Hepatic stellate cell (primary cell): ENCODE measurements at regions not wholly inside any gene's neighbourhood (a gene's known extent, or its start where the extent isn't known, plus 50 kb on each side); places are given as distances from the start of the nearest gene placed in this dataset.
"Not testable (repeated sequence)": the region's sequence is repeated elsewhere in the genome, so short reads cannot be mapped to it uniquely, and the experiment has no call there.

Experiments used
- DNase-seq: peaks from one replicate; pipeline ENCODE4 v3.0.0; 2011; ENCODE audit warnings: low spot score

DNA sequence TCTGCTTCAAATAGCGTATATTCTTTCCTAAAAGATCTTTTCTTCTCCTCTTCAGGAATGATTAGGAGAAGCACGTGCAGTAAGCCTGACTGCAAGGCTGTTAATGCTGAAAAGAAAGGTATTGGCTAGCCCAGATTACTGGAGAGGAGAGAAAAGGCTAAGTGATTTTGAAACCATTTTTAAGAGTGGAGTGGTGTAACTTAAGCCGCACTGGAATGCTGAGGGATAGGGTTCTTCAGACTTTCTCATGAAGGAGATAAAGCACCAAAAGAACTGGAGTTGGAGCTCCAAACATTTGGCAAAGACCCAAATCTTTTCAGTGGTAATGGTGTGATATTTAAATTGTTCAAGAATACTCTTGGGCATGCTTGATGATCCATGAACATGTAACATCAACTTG is 388.3 kb downstream of the COG6 start:
- no peak for DNase-seq

DNA sequence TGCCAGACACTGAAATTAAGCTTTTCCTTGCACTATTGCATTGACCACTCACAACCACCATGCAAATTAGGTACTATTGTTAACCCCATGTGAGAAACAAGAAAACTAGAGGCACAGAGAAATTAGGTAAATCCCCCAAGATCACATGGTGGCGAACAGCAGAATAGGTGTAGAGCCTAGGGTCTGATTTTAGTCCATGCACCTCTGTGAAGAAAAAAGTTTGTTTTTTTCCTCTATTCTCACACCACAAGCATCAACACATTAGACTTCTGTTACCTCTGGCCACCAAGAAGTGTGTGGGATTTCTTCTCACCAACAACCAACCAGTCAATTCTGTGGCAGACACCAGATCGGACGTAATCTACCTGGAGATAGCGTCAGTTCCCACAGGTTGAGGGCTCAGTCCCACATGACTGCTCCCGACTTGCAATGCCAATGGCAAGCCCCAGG is 391.9 kb downstream of the COG6 start:
- DNase-seq, result no peak

DNA sequence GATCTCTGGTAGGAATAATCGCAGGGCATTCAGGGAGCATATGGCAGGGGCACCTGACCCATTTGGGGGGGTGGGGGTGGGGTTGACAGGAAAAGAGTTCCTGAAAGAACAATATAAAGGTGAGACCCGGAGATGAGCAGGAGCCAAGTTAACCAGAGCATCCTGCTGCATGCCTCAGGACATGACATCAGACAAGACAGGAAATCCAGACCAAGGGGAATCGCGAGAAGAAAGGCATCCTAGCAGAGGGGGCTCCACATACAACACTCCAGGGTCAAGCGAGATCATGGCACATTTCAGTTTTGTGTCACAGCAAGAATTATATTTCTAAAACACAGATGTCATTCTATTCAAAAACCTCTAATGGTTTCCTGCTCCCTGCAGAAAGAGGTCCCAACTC is 393.1 kb downstream of the COG6 start:
- DNase-seq, result no peak

DNA sequence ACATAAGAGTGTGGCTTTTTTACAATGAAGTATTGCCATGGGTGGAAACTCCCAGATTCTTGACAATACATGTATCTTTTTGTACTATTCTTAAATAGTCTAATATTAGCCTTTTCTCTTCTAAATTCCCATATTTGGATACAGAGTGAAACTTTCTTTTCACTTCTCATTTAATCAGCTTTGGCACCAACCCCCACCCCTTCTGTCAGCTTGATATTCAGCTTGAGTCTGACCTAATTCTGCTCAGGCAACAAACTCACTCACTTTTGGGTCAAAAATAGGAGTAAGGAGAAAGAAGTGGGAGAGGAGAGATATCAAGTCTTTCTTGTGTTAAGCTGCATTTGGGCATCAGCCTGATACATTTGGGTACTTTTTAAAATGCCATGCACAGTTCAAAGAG is 397.5 kb downstream of the COG6 start:
- no peak for DNase-seq

DNA sequence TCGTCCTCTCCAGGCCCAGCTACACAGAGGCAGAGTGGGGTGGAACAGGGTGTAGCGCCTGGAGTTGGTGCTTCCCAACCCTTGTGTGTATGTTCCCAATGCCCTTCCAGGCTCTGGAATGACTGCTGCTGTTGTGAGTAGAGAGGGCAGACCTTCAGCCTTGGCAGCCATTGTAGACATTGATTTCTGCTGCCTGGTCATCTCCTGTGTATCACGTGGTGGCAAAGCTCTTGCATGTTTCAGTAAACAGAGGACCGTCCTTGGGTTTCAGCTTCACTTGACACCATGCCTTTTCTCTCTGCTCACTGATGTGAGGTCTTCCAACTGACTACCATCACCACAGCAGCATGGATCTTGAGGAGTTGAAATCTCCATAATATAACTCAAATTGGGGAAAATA is 397.9 kb downstream of the COG6 start:
- no peak for DNase-seq

DNA sequence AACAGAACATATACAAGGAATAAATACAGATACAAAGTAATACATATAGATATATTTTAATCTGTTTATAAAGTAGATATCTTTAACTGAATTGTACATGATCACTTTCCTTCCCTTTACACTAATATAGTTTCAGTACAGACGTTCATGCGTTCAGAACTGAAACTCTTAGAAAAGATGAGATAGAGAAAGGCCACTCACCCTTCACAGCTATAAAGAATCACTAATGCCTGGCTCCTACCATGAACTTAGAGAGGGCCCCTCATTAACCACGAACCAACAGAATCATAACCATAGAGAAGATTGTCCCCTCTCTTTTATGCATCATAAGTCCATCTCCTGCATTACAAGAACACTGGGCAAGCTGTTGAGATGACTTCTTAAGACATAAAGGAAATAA is 399.0 kb downstream of the COG6 start:
- not testable (repeated sequence) for DNase-seq

DNA sequence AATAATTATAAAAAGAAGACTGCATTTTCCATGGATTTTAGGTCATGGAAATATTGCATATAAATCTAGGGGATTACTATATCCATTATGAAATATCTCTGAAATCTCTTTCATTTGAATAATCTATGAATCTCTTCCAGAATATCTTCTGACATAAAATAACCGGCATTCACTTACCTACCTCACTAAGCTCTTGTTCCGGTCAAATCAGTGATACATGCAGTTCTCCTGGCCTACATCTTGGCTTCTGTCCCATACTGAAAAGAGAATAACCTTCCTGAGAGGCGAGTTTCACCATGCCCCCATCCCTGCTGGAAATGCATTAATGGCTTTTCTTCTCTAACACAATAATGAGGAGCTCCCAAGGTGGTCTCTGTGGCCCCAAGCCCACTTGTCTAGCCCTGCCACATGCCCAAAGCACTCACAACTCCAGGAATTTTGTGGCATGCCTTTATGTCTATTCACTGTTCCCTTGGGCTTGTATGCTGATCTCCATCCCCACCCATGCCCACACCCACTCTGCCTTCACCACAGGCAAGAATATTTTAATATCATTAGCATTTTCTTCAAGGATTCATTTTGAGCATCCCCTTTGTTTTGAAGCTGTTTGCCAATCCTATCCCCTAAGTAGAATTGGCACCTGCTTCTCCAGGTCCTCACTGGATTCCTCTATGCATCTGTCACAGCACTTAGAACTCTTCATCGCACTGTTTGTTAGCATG is 401.6 kb downstream of the COG6 start:
- no peak for DNase-seq

DNA sequence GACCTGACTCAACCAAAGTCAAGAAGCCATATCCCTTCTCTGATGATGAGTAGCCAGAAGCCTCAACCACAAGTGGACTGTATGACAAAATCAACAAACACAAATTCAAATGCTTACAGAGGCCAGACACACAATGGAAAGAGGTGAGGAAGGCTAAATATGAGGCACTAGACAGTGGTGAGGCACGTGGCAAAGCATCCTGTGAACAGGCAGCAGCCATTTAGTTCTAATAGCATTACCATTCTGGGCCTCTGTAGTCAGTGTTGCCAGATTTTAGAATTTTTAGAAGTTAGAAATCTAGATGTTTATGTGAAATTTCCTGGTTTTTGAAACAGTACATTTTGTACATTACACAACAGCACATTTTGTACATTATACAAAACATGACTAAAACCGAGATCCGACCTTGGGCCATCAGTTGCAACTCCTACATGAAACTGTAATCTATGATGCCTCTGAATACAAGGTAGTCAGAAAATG is 403.3 kb downstream of the COG6 start:
- DNase-seq, result no peak

DNA sequence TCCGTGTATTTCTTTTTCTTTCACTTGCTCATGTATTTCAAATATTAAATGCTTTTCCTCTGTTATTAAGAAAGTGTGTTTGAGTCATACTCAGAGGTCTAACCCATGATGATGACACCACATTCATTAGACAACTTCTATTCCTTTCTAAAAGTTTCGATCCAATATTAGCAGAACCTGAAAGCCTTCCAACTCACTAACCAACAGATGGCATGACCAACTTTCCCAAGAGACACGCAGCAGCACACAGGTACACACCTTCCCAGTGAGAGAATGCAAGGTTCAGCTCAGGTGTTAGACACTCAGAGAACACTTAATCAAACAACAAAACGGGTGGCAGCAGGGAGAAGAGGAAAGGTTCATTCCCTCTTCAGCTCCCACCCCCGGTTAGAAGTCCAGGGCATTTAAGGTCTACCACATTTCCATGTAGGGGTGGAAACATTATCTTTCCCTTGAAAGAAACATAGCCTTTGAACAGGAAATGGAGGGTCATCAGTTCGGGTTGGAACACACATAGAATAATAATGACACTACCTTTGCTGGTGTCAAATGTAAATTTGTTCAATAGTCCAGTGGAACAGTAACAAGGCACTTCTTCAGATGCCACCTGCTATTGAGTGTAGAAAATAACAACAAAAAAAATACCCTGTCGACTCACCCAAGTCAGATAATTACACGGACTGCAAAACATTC is 404.2 kb downstream of the COG6 start:
- DNase-seq, result no peak

DNA sequence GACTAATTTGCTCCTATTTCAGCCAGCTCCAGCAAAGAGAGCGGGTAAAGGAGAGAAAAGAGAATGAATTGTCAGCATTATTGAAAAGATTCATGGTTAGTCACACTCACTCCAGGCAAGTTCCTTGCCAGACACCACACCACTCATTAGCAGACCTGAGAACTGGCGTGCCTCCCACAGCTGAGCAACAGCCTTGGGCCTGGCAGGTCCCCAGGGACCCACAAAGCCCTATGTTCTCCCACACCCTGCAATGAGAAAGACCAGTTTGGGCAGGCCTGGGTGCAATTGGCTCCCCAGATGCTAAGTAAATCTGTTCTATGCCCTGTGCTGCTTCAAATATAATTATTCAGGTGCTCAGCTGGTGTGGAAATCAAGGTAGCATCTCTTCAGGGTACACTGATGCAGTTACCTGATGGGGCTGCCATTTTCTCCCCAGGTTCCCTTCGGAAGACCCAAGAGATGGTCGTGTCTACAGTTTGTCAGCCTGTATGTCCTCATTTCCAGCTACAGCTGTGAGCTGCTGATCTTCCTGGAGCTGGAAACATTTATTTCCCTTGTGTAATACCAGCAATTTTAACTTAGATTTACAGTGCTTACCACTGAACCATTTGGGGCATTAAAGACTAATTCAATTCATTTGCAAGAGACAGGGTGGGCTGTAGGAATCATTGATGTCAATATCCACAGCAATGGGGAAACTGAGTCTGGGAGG is 405.0 kb downstream of the COG6 start:
- no peak for DNase-seq

DNA sequence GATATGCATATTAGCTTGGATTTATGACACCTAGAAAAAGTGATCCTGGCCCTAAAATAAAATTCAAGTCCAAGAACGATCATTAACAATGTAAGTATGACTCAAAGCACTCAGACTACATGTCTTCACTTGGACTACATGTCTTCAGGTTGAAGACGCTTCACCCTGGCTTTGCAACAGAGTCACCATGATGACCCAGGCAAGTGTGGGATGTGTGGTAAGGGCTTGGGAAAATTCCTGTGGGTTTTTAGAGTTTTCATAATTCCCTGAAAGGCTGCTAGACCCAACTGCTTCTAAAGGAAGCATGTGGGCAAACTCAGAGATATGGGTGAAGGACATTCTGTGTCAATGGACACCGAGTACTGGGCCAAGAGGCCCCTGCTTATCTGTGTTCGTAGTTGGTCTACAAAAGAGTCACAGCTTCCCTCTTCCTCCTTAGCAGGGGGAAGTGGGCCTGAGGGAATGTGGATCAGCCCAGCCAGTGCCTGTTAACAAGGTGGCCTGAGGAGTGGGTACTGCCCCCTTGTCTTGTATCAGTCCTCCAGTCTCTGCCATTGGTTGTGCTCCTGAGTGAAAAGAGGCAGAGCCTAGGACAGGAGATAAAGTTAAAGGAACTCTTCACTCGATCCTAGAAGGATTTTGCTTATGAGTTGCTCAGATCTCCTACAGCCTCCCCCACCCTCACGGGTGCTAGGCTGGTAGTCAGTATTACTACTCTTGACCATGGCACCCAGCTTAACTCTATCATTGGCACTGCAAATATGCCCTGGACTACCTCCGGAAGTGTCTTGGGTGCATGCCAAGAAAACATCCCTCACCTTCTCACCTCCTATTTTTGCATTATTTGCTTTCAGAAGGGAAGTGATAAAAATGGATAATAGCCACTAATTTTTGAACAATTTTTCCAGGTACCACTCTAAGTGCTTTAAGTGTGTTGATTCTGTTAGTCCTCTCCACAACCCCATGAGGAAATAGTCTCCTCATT is 406.3 kb downstream of the COG6 start:
- no peak for DNase-seq

DNA sequence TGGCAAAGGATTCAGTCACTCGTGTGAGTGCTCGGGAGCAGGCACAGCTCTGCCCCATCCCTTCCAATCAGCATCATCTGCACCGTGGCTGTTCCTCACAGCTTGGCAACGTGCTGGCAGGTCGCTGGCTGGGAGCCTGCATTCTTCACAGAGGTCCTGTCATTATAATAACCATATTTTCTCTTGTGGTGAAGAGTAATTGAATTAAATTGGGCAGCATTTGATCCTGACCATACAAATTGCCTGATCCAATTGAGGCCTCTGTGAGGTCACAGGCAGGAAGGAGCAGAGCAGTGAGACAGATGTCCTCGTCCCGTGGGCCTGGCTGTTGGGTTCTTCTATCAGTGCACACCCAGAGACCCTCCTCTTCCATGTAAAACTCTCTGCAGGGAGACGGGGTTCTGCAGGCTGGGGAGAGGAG is 407.8 kb downstream of the COG6 start:
- DNase-seq, result no peak

DNA sequence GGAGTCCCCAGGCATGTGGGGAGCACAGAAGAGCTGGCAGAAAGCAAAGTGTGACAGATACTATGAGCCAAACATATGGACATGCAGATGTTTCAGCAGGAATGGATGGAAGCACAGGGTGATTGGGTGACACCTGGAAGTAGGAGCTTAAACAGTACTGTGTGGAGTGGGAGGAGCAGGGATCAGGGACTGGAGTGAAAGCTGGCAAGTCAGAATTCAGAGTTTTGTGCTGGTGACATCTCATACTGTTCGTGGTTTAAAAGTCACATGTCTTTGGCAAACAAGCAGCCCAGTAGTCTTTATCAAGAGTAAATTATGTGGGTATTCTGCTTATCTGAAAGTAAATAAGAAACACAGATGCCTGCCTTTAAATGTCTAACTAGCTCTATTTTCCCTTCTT is 408.2 kb downstream of the COG6 start:
- no peak for DNase-seq

DNA sequence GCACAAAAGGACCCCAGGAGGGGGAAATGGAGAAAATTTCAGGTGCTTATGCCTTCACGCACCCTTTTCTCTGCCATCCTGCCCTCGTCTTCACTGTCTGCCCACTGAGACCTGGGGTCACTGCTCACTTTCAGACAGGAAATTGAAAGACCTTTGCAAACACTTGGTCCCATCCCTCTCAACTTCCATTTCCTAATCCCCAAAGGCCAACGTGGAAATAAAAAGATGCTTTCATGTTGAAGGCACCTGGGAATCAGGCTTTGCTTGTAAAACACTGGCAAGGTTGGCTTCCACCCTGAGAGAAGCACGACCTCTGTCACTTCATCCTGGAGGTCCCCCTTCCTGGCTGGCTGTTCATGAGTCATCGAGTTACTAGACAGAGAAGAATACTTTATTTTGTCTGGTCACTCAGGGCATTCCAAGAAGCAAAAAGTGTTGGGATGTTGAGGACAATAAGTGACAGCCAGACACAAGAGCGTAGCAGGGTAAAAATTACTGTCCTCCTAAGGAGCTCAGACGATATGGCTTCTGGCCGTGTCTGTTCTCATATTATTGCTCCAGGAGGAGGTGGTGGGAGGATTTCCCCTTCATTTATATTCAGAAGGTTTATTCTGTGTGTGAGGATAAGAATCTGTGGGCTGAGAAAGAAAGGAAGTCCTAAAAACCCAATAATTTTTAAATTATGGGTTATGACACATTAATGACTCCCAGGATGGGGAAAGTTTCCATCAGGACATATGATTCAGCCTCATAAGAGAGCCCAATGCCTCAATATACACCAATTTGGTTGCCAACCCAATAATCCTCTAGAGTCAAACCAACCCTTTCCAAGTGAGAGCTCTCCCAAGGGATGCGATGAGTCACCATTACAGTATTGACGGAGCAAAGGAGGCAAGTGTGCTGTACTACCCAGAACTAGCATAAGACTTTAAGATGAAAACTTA is 409.0 kb downstream of the COG6 start:
- DNase-seq, result peak; percentile 21

DNA sequence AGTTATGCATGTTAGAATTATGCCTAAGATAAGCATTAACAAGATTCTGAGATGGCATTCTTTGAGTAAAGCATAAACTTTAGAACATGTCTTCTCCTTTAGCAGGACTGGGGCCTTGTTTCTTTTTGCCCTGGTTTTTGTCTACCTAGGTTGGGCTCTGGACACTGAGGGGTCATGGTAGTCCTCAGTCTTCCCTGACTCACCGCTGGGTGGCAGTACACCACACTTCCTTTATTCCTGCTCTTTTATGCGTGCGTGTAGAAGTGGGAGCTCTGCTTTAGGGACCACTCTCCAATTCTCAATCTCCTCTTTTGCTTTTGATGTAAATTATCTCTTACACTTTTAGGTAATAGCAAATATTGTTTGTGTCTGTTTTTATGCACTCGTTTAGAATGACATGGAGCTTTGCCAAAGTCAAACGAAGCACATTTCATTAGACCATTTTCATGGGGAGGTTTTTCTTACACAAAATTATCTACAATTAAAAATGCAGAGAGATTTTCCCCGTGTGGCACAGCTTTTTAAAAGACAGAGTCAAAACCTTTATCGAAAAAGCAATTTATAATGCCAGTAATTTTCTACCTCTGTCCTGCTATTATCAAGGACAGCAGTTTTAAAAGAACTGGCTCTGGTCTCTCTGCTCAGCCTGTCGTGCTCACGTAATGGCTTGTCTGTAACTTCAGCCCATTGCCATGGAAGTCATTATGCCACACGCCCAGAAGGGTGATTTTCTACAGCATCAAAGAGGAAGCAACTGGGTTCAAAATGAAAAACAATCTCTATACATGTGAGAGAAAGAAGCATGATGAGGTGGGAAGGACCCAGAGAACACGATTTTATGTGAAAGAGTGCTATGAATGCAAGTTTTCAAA is 413.9 kb downstream of the COG6 start:
- peak; percentile 32 for DNase-seq

DNA sequence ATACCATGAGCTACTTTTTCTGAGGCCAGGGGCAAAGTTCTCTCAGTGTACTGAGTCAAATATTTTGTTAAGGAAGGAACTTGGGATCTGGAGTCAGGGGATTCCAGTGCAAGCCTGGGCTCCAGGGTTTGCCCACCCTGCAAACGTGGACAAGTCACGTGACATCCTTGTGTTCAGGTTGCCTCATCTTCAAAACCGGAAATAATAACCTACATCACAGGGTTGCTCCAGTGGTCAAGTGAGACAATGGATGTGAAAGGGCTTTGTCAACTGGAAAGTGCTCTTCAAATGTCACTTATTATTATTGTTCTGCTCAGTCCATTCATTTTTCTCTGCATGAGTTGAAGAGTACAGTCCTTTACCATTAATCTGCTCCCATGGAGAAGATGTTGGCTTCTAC is 414.9 kb downstream of the COG6 start:
- DNase-seq, result no peak

DNA sequence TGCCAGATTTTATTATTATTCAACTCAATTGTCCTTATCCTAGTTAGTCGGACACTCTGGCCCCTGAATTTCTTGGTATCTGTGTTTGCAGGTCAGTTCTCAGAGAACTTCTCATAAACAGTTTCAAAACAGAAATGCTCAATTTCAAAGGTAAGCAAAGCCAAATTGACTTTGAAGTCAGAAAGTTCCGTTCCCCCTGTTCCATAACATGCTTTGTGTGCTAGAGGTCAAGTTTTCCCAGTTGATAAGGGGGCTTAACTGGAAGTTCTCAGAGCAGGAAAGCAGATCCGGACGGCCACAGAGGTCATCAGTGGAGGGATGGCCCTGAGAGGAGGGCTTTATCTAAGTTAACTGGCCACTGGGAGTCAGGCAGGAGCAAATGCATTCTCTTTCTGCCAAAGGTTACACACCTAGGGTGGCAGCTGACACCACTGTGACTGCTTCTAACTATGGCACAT is 417.2 kb downstream of the COG6 start:
- DNase-seq, result no peak

DNA sequence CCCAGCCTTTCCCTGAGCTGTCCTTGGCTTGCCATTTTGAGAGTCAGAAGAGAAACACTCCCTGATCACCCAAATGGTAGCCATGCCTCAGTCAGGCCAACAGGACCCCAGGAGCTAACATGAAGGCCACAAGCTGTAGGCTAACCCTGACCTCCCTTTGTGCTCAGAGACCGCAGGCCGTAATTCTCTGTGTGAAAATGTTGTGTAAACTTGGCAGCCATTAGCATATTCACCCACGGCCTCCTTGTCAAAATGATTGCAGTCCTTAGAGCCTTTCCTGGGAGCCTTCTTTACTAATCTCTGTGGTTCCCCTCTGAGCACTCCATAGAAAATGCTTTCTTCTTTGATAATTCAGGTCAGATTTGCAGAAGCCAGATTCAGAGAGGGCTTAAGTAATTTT is 418.9 kb downstream of the COG6 start:
- no peak for DNase-seq

DNA sequence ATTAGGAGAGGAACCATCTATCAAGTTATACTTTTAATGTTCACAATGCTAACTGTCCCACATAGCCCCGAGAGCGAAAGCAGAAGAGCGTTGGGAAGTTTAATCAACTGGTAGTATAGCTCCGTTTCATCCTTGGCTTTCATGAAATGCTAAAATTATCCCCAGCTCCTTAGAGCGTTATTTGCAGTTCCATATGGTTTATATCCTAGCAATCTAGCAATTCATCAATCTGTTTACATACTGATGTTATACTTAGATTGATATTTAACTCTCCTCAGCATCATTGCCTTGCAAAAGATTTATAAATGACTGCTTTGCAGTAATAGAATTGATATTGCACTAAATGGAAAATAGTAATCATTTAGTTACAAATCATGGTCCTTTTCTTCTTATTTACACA is 419.8 kb downstream of the COG6 start:
- no peak for DNase-seq
